ENCODE measurements at regions not wholly inside any gene's neighbourhood (a gene's known extent, or its start where the extent isn't known, plus 50 kb on each side); places are given as distances from the start of the nearest gene placed in this dataset.
A peak's percentile ranks its signal among the peaks of the same experiment; 100 is the strongest.

GRCh38 chr3:155015776-155016436 lies 64.2 kb upstream of the MME start:
- Histone ChIP-seq H3F3A (ENCODE audit: low read depth) (no peaks in the 10 kb centered on the region), H3K9me3 (ENCODE audit: low read depth) (no peaks in the 10 kb centered on the region), H3K4me1 (peaks cover 9% of the 10 kb centered on the region), H3K36me3 (no peaks in the 10 kb centered on the region), H3K27me3 (no peaks in the 10 kb centered on the region), H3K9ac (no peak overlapping the region), H3K79me2 (ENCODE audit: low read depth) (no peaks in the 10 kb centered on the region), H3K4me3 (no peak overlapping the region), H3K27ac (no peak overlapping the region), H4K20me1 (ENCODE audit: low read depth) (no peaks in the 10 kb centered on the region), H2AFZ (replicated peaks) (no peak overlapping the region), H3K4me2 (no peak overlapping the region)
- no peak overlapping the region for H3K4me3 Mint-ChIP-seq
- peaks cover 5% of the 10 kb centered on the region for H3K4me1 Mint-ChIP-seq
- no peaks in the 10 kb centered on the region for H3K36me3 Mint-ChIP-seq
- no peak for DNase-seq (ENCODE audit: low spot score)
- no peaks in the 10 kb centered on the region for H3K9me3 Mint-ChIP-seq
- peaks cover 2% of the 10 kb centered on the region for H3K27me3 Mint-ChIP-seq (ENCODE audit: insufficient read depth, low read depth)
- no peak overlapping the region for H3K27ac Mint-ChIP-seq
- no peak for TF ChIP-seq EZH2 (IDR thresholded peaks at IDR 0.05)
- TF ChIP-seq CTCF (IDR thresholded peaks at IDR 0.05) = no peak
- no peak for TF ChIP-seq EZH2phosphoT487 (IDR thresholded peaks at IDR 0.05)

DNA sequence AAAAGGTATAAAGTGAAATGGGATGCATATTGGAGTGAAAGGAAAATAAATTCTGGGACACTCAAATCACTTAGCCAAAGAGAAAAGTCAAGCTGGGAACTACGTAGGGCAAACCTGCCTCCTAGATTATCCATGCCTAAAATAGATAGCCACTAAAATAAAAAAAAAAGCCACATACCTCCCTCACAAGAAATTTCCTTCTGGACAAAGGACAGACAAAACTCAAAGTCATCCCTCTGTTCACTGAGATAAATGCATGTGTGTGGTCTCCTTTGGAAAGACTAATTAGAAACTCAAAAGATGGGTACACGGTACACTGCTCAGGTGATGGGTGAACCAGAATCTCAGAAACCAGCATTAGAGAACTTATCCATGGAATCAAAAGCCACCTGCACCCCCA lies 65.2 kb upstream of the MME start:
- TF ChIP-seq EZH2 (IDR thresholded peaks at IDR 0.05) = no peak
- TF ChIP-seq EZH2phosphoT487 (IDR thresholded peaks at IDR 0.05) = no peak
- TF ChIP-seq CTCF (IDR thresholded peaks at IDR 0.05) = no peak
- Histone ChIP-seq H3F3A (ENCODE audit: low read depth) (no peaks in the 10 kb centered on the region), H3K4me1 (peaks cover 9% of the 10 kb centered on the region), H3K9me3 (ENCODE audit: low read depth) (no peaks in the 10 kb centered on the region), H3K4me3 (no peak overlapping the region), H3K4me2 (no peak overlapping the region), H3K27ac (no peak overlapping the region), H3K27me3 (no peaks in the 10 kb centered on the region), H3K36me3 (no peaks in the 10 kb centered on the region), H3K79me2 (ENCODE audit: low read depth) (no peaks in the 10 kb centered on the region), H4K20me1 (ENCODE audit: low read depth) (no peaks in the 10 kb centered on the region), H3K9ac (no peak overlapping the region), H2AFZ (replicated peaks) (no peak overlapping the region)
- Mint-ChIP-seq H3K36me3 (no peaks in the 10 kb centered on the region), H3K4me3 (no peak overlapping the region), H3K9me3 (no peaks in the 10 kb centered on the region), H3K4me1 (peaks cover 5% of the 10 kb centered on the region), H3K27ac (no peak overlapping the region), H3K27me3 (ENCODE audit: insufficient read depth, low read depth) (peaks cover 2% of the 10 kb centered on the region)
- DNase-seq (ENCODE audit: low spot score) = peak; percentile 29

- Mint-ChIP-seq H3K4me1 (no peaks in the 10 kb centered on the region), H3K9me3 (no peaks in the 10 kb centered on the region), H3K4me3 (no peak overlapping the region), H3K36me3 (no peaks in the 10 kb centered on the region), H3K27ac (no peak overlapping the region), H3K27me3 (ENCODE audit: insufficient read depth, low read depth) (peaks cover 4% of the 10 kb centered on the region)
- no peaks in the 10 kb centered on the region for H3K36me3 ChIP-seq
- H2AFZ ChIP-seq (replicated peaks) = no peak overlapping the region
- no peaks in the 10 kb centered on the region for H4K20me1 ChIP-seq (ENCODE audit: low read depth)
- no peak overlapping the region for H3K9ac ChIP-seq
- TF ChIP-seq EZH2 (IDR thresholded peaks at IDR 0.05) = no peak
- TF ChIP-seq CTCF (IDR thresholded peaks at IDR 0.05) = no peak
- no peak for TF ChIP-seq EZH2phosphoT487 (IDR thresholded peaks at IDR 0.05)
- H3K4me3 ChIP-seq = no peak overlapping the region
- H3K27me3 ChIP-seq = no peaks in the 10 kb centered on the region
- H3F3A ChIP-seq (ENCODE audit: low read depth) = no peaks in the 10 kb centered on the region
- no peaks in the 10 kb centered on the region for H3K9me3 ChIP-seq (ENCODE audit: low read depth)
- no peak overlapping the region for H3K27ac ChIP-seq
- H3K79me2 ChIP-seq (ENCODE audit: low read depth) = no peaks in the 10 kb centered on the region
- peaks cover 9% of the 10 kb centered on the region for H3K4me1 ChIP-seq
- no peak for DNase-seq (ENCODE audit: low spot score)
- H3K4me2 ChIP-seq = no peak overlapping the region
Observed at GRCh38 chr3:155013427-155013826, 66.7 kb upstream of the MME start.

Data from neural progenitor cell (in vitro differentiated cells).